Smooth muscle cell (in vitro differentiated cells): ENCODE measurements at regions not wholly inside any gene's neighbourhood (a gene's known extent, or its start where the extent isn't known, plus 50 kb on each side); places are given as distances from the start of the nearest gene placed in this dataset.

Experiments
- DNase-seq: peaks from one replicate; lab custom pipeline; 2025; ENCODE audit not compliant: unreplicated experiment; lab: John Stamatoyannopoulos, UW
- H2AFZ ChIP-seq: fragments of 200-600 bp; sonication (generic); 2 replicates; pipeline ENCODE4 v1.6.0; 2016; ENCODE audit warnings: antibody characterized with exemption, low read depth, mild to moderate bottlenecking
- H3F3A ChIP-seq: fragments of 200-600 bp; sonication (generic); 2 replicates; pipeline ENCODE4 v1.6.0; 2017; ENCODE audit warnings: antibody characterized with exemption, low read depth
- H3K27ac ChIP-seq: fragments of 200-600 bp; sonication (generic); 2 replicates; pipeline ENCODE4 v1.5.1; 2016; ENCODE audit warnings: low read depth, mild to moderate bottlenecking
- H3K27me3 ChIP-seq: fragments of 200-600 bp; sonication (generic); 2 replicates; pipeline ENCODE4 v1.6.1; 2016; ENCODE audit warnings: low read depth, mild to moderate bottlenecking
- H3K36me3 ChIP-seq: fragments of 200-600 bp; sonication (generic); 2 replicates; pipeline ENCODE4 v1.5.1; 2016; ENCODE audit warnings: low read depth
- H3K4me1 ChIP-seq: fragments of 200-600 bp; sonication (generic); 2 replicates; pipeline ENCODE4 v1.5.1; 2016; ENCODE audit warnings: low read depth
- H3K4me2 ChIP-seq: fragments of 200-600 bp; sonication (generic); 2 replicates; pipeline ENCODE4 v1.6.0; 2016; ENCODE audit warnings: mild to moderate bottlenecking
- H3K4me3 ChIP-seq: fragments of 200-600 bp; sonication (generic); 2 replicates; pipeline ENCODE4 v1.5.1; 2016; ENCODE audit warnings: mild to moderate bottlenecking
- H3K79me2 ChIP-seq: fragments of 200-600 bp; sonication (generic); 2 replicates; pipeline ENCODE4 v1.6.0; 2016; ENCODE audit warnings: low read depth, mild to moderate bottlenecking
- H3K9ac ChIP-seq: fragments of 200-600 bp; sonication (generic); 2 replicates; pipeline ENCODE4 v1.6.0; 2016; ENCODE audit warnings: low read depth
- H3K9me3 ChIP-seq: fragments of 200-600 bp; sonication (generic); replicated peaks from 2 replicates; pipeline ENCODE4 v1.5.1; 2016; ENCODE audit warnings: low read depth
- H4K20me1 ChIP-seq: fragments of 200-600 bp; sonication (generic); 2 replicates; pipeline ENCODE4 v1.6.0; 2016; ENCODE audit warnings: low read depth
- CTCF ChIP-seq: fragments of 200-600 bp; sonication (generic); IDR thresholded peaks from 2 replicates; pipeline ENCODE4 v1.5.1; 2017; ENCODE audit warnings: borderline replicate concordance, mild to moderate bottlenecking, antibody characterized with exemption; ENCODE audit not compliant: insufficient read depth, poor library complexity, severe bottlenecking
- WGBS: methylation state at CpG from one replicate; pipeline ENCODE4 v1.1.7; 2016; ENCODE audit warnings: low lambda C conversion rate; 5-methylcytosine and 5-hydroxymethylcytosine counted together

- Histone ChIP-seq H3K9ac (no peak overlapping the region), H3K27ac (no peak overlapping the region), H3K36me3 (no peaks in the 10 kb centered on the region), H3F3A (no peaks in the 10 kb centered on the region), H3K79me2 (no peaks in the 10 kb centered on the region), H3K27me3 (no peaks in the 10 kb centered on the region), H3K4me3 (no peak overlapping the region), H3K4me2 (no peak overlapping the region), H3K4me1 (no peaks in the 10 kb centered on the region), H2AFZ (no peak overlapping the region), H4K20me1 (no peaks in the 10 kb centered on the region), H3K9me3 (no peaks in the 10 kb centered on the region)
- no peak for TF ChIP-seq CTCF
- no peak for DNase-seq
- WGBS: 94% methylated on average over 3 of the region's 3 CpGs
These were observed 1343.9 kb upstream of the MIR17HG start for GRCh38 chr13:90003566-90003965.

GRCh38 chr13:90008707-90009149 is 1338.8 kb upstream of the MIR17HG start:
- 52% methylated on average over 7 of the region's 7 CpGs for WGBS
- Histone ChIP-seq H3K4me2 (no peak overlapping the region), H2AFZ (peak overlapping the region; percentile 81), H3K9ac (no peak overlapping the region), H3K4me1 (no peaks in the 10 kb centered on the region), H3K36me3 (no peaks in the 10 kb centered on the region), H3K27ac (no peak overlapping the region), H3K27me3 (no peaks in the 10 kb centered on the region), H3K4me3 (no peak overlapping the region), H3F3A (no peaks in the 10 kb centered on the region), H3K9me3 (no peaks in the 10 kb centered on the region), H4K20me1 (no peaks in the 10 kb centered on the region), H3K79me2 (no peaks in the 10 kb centered on the region)
- TF ChIP-seq CTCF: no peak
- DNase-seq: no peak

- Histone ChIP-seq H3K27me3 (no peaks in the 10 kb centered on the region), H3K4me3 (no peak overlapping the region), H3K27ac (no peak overlapping the region), H2AFZ (no peak overlapping the region), H3K4me1 (no peaks in the 10 kb centered on the region), H4K20me1 (no peaks in the 10 kb centered on the region), H3K9me3 (no peaks in the 10 kb centered on the region), H3K4me2 (no peak overlapping the region), H3K36me3 (no peaks in the 10 kb centered on the region), H3K79me2 (no peaks in the 10 kb centered on the region), H3F3A (no peaks in the 10 kb centered on the region), H3K9ac (no peak overlapping the region)
- DNase-seq: no peak
- no peak for TF ChIP-seq CTCF
- 97% methylated on average over 1 of the region's 1 CpG for WGBS
These were observed 1333.4 kb upstream of the MIR17HG start for GRCh38 chr13:90014038-90014437.
